Parathyroid adenoma (tissue), 2 donors: ENCODE measurements at regions not wholly inside any gene's neighbourhood (a gene's known extent, or its start where the extent isn't known, plus 50 kb on each side); places are given as distances from the start of the nearest gene placed in this dataset.

ENCODE experiments used
- H2AFZ ChIP-seq: fragments of 300-600 bp; sonication (generic); one replicate; pipeline ENCODE4 v1.7.0; 2017; ENCODE audit warnings: antibody characterized with exemption, mild to moderate bottlenecking
- H3K27ac ChIP-seq: fragments of 300-600 bp; sonication (generic); one replicate; pipeline ENCODE4 v1.7.0; 2017
- H3K27me3 ChIP-seq: fragments of 300-600 bp; sonication (generic); one replicate; pipeline ENCODE4 v1.7.0; 2017; ENCODE audit warnings: low read length; ENCODE audit not compliant: control insufficient read depth, insufficient read depth
- H3K36me3 ChIP-seq: fragments of 300-600 bp; sonication (generic); one replicate; pipeline ENCODE4 v1.7.0; 2017; ENCODE audit warnings: low read length; ENCODE audit not compliant: control insufficient read depth, insufficient read depth
- H3K4me1 ChIP-seq: fragments of 300-600 bp; sonication (generic); one replicate; pipeline ENCODE4 v1.7.0; 2017; ENCODE audit warnings: control low read depth
- H3K4me2 ChIP-seq: fragments of 300-600 bp; sonication (generic); one replicate; pipeline ENCODE4 v1.7.0; 2017; ENCODE audit warnings: low read length
- H3K4me3 ChIP-seq: fragments of 300-600 bp; sonication (generic); one replicate; pipeline ENCODE4 v1.7.0; 2017; ENCODE audit warnings: low read depth, low read length
- H3K79me2 ChIP-seq: fragments of 300-600 bp; sonication (generic); one replicate; pipeline ENCODE4 v1.7.0; 2017; ENCODE audit warnings: control low read depth
- H3K9ac ChIP-seq: fragments of 300-600 bp; sonication (generic); one replicate; pipeline ENCODE4 v1.7.0; 2017; ENCODE audit warnings: mild to moderate bottlenecking
- H3K9me3 ChIP-seq: fragments of 300-600 bp; sonication (generic); one replicate; pipeline ENCODE4 v1.7.0; 2017; ENCODE audit warnings: low read length; ENCODE audit not compliant: control insufficient read depth
- CTCF ChIP-seq: fragments of 300-600 bp; sonication (generic); IDR thresholded peaks from one replicate; pipeline ENCODE4 v1.7.0; 2017; ENCODE audit warnings: antibody characterized with exemption, mild to moderate bottlenecking
- donor health status: primary hyperparathyroidism.

DNA sequence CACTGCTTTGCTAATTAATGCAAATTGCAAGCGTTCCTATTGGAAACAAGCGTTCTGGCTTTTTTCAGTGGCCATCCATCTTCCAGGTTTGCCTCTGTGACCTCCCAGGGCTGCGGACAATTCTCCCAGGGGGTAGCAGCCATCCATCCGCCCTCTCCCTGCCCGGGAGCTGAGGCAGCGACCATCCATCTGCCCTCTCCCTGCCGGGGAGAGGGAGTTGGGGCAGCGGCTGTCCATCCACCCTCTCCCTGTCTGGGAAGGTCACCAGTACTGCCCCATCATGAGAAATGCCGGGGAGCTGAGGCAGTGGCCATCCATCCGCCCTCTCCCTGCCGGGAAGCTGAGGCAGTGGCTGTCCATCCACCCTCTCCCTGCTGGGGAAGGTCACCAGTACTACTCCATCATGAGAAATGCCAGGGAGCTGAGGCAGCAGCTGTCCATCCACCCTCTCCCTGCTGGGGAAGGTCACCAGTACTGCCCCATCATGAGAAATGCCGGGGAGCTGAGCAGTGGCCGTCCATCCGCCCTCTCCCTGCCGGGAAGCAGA, 394.7 kb downstream of the BRD1 start:
- Histone ChIP-seq H2AFZ (no peak overlapping the region), H3K4me3 (no peak overlapping the region), H3K36me3 (no peaks in the 10 kb centered on the region), H3K9me3 (no peaks in the 10 kb centered on the region), H3K27ac (no peak overlapping the region), H3K4me2 (no peak overlapping the region), H3K27me3 (no peaks in the 10 kb centered on the region), H3K4me1 (no peaks in the 10 kb centered on the region), H3K79me2 (no peaks in the 10 kb centered on the region), H3K9ac (no peak overlapping the region)
- no peak for TF ChIP-seq CTCF

- Histone ChIP-seq H3K9ac (no peak overlapping the region), H3K27me3 (no peaks in the 10 kb centered on the region), H2AFZ (no peak overlapping the region), H3K27ac (no peak overlapping the region), H3K9me3 (no peaks in the 10 kb centered on the region), H3K4me3 (no peak overlapping the region), H3K4me1 (no peaks in the 10 kb centered on the region), H3K36me3 (no peaks in the 10 kb centered on the region), H3K4me2 (no peak overlapping the region), H3K79me2 (no peaks in the 10 kb centered on the region)
- TF ChIP-seq CTCF, result no peak
Measured at GRCh38 chr22:49432211-49432896, 395.3 kb downstream of the BRD1 start.

DNA sequence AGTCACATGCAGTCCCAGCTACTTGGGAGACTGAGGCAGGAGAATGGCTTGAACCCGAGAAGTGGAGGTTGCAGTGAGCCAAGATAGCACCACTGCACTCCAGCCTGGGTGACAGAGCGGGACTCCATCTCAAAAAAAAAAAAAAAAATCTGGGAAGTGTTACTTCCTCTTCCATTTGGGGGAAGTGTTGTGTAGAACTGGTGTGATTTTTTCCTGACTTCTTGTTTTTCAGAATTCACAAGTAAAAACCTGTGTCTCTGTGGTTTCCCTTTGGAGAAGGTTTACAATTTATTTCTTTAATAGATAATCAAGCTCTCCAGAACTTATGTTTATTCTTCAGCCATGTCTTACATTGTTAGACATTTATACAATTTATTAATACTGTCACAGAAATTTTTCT, 396.1 kb downstream of the BRD1 start:
- no peak for TF ChIP-seq CTCF
- no peak overlapping the region for H3K27ac ChIP-seq
- no peak overlapping the region for H3K4me3 ChIP-seq

DNA sequence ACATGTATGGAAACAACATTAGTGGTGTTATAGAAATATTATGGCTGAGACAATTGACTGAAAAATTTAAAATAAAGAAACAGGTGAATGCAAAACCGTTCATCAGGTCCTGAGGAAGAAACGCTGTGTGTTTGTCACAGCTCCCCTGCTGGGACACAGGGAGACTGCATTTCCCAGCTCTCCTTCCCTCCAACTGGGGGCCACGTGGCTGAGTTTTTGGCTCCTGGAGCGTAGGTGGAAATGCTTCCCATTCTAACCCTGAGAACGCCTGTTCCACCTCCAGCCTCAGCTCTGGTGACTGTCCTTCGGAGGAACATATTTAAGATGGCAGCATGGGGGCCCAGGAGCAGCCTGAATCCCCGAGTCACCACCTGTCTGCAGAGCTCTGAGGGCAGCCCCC, 398.6 kb downstream of the BRD1 start:
- TF ChIP-seq CTCF, result no peak
- Histone ChIP-seq H3K4me2 (no peak overlapping the region), H3K36me3 (no peaks in the 10 kb centered on the region), H3K9ac (no peak overlapping the region), H3K27me3 (no peaks in the 10 kb centered on the region), H3K4me1 (no peaks in the 10 kb centered on the region), H2AFZ (no peak overlapping the region), H3K9me3 (no peaks in the 10 kb centered on the region), H3K4me3 (no peak overlapping the region), H3K79me2 (no peaks in the 10 kb centered on the region), H3K27ac (no peak overlapping the region)

More for the DNA sequence above, 396.1 kb downstream of the BRD1 start:
- H3K4me1 ChIP-seq, result no peaks in the 10 kb centered on the region
- H3K36me3 ChIP-seq, result no peaks in the 10 kb centered on the region
- H3K4me2 ChIP-seq, result no peak overlapping the region
- H3K9me3 ChIP-seq, result no peaks in the 10 kb centered on the region
- no peak overlapping the region for H2AFZ ChIP-seq
- no peaks in the 10 kb centered on the region for H3K27me3 ChIP-seq
- no peak overlapping the region for H3K9ac ChIP-seq
- no peaks in the 10 kb centered on the region for H3K79me2 ChIP-seq

GRCh38 chr22:49427941-49428340, 399.7 kb downstream of the BRD1 start:
- Histone ChIP-seq H3K4me3 (no peak overlapping the region), H3K4me1 (no peaks in the 10 kb centered on the region), H3K27me3 (no peaks in the 10 kb centered on the region), H3K27ac (no peak overlapping the region), H3K79me2 (no peaks in the 10 kb centered on the region), H3K36me3 (no peaks in the 10 kb centered on the region), H3K4me2 (no peak overlapping the region), H2AFZ (no peak overlapping the region), H3K9me3 (no peaks in the 10 kb centered on the region), H3K9ac (no peak overlapping the region)
- TF ChIP-seq CTCF, result no peak
